CD4-positive, alpha-beta T cell treated with Interleukin-15 for 1 hour (primary cell): ENCODE measurements at regions not wholly inside any gene's neighbourhood (a gene's known extent, or its start where the extent isn't known, plus 50 kb on each side); places are given as distances from the start of the nearest gene placed in this dataset.

Experiments
- DNase-seq: peaks from one replicate; pipeline ENCODE4 v3.0.0-alpha.2; 2020

- DNase-seq = no peak
Observed at GRCh38 chr9:106621313-106622163, 241.4 kb upstream of the ZNF462 start.

- DNase-seq = no peak
Observed at GRCh38 chr9:106622164-106622487, 240.8 kb upstream of the ZNF462 start.

GRCh38 chr9:106623558-106623957 is 239.4 kb upstream of the ZNF462 start:
- DNase-seq = no peak

GRCh38 chr9:106625259-106625789 is 237.6 kb upstream of the ZNF462 start:
- DNase-seq = no peak

GRCh38 chr9:106626936-106627335 is 236.0 kb upstream of the ZNF462 start:
- no peak for DNase-seq

- no peak for DNase-seq
Observed at GRCh38 chr9:106632621-106633020, 230.3 kb upstream of the ZNF462 start.

GRCh38 chr9:106634183-106634582 is 228.8 kb upstream of the ZNF462 start:
- DNase-seq = no peak

- no peak for DNase-seq
Observed at GRCh38 chr9:106634641-106635040, 228.3 kb upstream of the ZNF462 start.

- DNase-seq = no peak
Observed at GRCh38 chr9:106637486-106637885, 225.5 kb upstream of the ZNF462 start.

- no peak for DNase-seq
Observed at GRCh38 chr9:106639873-106640568, 222.9 kb upstream of the ZNF462 start.

GRCh38 chr9:106643211-106643930 is 219.6 kb upstream of the ZNF462 start:
- DNase-seq = no peak

- DNase-seq = no peak
Observed at GRCh38 chr9:106644661-106645060, 218.3 kb upstream of the ZNF462 start.

- no peak for DNase-seq
Observed at GRCh38 chr9:106648799-106649198, 214.2 kb upstream of the ZNF462 start.

- DNase-seq = no peak
Observed at GRCh38 chr9:106649664-106650063, 213.3 kb upstream of the ZNF462 start.

GRCh38 chr9:106653213-106653612 is 209.8 kb upstream of the ZNF462 start:
- no peak for DNase-seq

GRCh38 chr9:106655966-106656365 is 207.0 kb upstream of the ZNF462 start:
- DNase-seq = no peak

GRCh38 chr9:106657926-106658325 is 205.0 kb upstream of the ZNF462 start:
- DNase-seq = no peak

- DNase-seq = no peak
Observed at GRCh38 chr9:106668534-106668933, 194.4 kb upstream of the ZNF462 start.

GRCh38 chr9:106669835-106670234 is 193.1 kb upstream of the ZNF462 start:
- DNase-seq = no peak

GRCh38 chr9:106670418-106670817 is 192.5 kb upstream of the ZNF462 start:
- no peak for DNase-seq

GRCh38 chr9:106675780-106676179 is 187.2 kb upstream of the ZNF462 start:
- DNase-seq = no peak

- DNase-seq = no peak
Observed at GRCh38 chr9:106677374-106677773, 185.6 kb upstream of the ZNF462 start.

GRCh38 chr9:106677830-106678229 is 185.1 kb upstream of the ZNF462 start:
- no peak for DNase-seq

- no peak for DNase-seq
Observed at GRCh38 chr9:106678273-106678672, 184.7 kb upstream of the ZNF462 start.
